NCI-H1092 (cell line): ENCODE measurements at regions not wholly inside any gene's neighbourhood (a gene's known extent, or its start where the extent isn't known, plus 50 kb on each side); places are given as distances from the start of the nearest gene placed in this dataset.

ENCODE experiments used
- DNase-seq: peaks from one replicate; lab custom pipeline; 2025; lab: John Stamatoyannopoulos, UW

DNA sequence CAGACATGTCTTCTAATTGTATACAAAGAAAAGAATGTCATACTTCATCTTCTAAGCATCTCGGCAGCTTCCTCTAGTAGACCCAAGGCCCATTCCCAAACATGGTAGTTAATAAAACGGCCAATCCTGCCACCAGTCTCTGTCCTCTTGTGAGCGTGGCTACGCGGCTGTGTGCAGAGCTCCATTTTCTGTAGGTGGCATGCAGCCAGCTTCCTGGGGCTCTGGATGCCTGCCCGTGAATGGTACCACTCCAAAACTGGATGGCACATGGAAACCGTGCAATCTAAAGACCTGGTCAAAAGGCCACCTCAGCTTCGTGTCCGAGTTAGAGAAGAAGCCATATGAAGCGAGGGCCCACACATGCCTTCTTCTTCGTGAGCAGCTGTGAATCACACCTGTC is 110.7 kb downstream of the SIPA1L2 start:
- peak; percentile 93 for DNase-seq

DNA sequence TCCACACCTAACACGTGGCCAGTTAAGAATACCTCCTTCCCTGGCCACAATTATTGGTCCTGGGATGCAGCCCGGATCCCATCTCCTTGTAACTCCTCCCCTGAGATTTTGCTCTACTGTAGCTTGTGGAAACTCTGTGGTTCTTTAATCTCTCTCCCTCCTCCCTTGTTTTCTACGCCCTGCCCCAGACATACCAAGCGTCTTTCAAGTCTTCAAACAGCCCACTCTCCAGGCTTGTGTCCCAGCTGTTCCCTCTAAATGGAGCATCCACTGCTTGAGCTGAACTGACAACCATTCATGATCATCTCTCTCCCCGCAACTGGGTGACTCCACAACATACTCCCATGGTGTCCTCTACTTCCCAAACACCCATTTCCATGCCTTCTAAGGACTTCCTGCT is 111.6 kb downstream of the SIPA1L2 start:
- DNase-seq = no peak

DNA sequence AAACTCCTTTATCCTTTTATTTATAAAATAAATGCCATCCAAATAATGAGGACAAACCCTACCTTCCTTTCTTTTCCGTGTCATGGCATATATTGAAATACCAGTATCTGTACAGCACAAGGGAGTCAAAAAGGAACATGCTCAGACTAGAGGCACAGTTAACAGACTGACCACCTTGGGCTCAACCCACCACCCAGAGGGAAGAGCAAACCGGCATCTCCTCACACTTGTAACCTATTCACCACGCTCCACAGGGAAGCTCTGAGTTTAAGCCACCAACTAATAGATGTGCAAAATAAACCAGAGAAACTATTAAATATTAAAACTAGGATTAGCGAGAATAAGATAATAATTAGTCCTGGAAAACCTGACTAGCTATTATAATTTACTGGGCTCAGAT is 112.7 kb downstream of the SIPA1L2 start:
- no peak for DNase-seq

DNA sequence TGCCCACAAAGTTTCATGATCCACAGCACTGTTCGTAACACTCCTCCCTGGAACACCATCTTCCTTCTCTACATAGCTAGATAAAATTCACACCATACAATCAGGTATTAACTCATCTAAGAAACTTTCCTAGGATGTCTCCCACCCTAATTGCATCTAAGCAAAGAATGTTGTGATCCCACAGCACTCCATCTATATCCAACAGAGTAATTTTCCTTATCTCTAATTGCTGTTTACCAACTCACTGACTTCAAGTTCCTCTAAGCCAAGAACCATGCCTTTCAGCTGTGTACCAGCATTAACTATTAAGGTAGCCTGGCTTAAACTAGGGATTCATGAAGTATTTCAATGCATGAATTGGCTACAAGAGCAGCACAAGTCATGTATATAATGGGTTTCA is 114.2 kb downstream of the SIPA1L2 start:
- DNase-seq = no peak

DNA sequence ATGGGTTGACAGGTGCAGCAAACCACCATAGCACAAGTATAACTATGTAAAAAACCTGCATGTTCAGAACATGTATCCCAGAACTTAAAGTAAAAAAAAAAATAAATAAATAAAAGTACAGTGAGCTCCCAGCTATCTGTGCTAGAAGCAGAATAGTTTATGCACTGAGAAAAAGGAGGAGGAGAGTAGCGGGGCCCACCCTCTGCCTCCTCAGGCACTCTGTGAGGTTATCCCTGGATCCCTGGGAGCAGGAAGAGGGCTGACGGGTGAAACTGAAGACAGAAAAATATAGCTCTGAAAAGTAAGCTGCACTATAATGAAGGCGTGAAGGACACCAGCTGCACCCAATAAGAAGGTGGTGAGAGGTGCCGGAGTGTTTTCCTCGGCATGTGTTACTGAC is 117.2 kb downstream of the SIPA1L2 start:
- no peak for DNase-seq

DNA sequence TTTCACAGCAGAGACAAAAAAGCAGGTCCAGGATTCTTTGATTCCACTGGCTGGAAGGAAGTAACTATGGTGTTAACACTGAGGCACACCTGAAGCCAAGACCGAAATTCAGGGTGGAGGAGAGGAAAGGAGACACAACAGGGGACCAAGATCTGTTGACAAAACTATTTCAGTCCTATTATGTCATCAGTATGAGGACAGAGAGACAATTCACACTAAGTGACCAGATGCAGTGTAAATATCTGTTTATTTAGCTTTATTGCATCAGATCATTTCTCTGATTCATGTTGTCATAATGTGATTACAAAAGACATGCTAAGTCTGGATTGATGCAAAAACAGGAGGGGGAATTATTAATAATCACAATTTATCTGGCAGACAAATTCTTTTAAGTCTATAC is 118.8 kb downstream of the SIPA1L2 start:
- DNase-seq = no peak

DNA sequence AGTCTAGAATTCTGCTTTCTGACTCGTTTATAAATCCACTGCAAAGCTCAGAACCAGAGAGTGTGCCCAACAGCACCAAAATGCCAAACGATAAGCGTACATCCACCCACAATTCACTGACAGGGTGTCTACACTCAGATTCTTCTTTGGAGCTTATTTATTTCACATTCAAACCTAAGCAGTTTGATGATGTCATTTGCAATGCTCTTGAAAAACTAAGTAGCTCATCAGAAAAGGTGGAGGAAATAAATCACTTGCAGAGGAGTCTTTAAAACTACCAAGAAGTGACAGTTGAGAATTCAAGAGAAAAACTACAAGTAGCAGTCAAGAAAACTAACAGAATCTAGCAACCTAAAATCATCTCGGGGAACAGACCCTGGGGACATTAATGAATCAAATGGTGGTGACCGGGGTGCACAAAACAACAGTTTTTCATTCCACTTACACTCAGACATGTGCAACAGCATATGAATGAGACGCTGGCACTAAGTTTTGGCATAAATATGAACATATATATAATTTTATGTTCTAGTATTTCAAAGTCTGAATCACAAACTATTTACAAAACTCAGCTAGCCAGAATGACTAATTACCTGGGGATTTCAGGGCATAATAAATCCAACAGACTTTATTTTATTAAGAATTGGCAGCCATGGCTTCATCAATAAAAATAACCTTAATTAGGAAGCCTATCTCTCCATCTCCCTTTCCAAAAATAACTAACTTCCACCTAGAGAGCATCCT is 119.4 kb downstream of the SIPA1L2 start:
- no peak for DNase-seq

DNA sequence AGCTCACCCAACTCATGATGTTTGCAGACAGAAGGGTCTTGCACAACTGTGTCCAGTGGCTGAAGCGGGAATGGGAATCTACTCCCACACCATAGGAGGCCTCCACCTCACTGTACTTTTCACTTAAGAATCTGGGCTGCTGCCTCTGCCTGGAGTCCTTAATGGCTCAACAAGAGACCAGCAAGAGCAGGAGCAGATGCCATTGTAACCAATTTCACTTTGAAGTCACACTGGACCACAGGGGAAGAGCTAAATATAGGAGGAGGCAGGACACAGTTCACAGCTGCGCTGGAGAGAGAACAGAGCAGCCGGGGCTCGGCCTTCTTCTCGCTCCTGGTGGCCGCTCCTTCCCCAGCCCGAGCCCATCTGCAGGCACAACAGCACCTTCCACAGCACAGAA is 120.4 kb downstream of the SIPA1L2 start:
- DNase-seq = no peak

DNA sequence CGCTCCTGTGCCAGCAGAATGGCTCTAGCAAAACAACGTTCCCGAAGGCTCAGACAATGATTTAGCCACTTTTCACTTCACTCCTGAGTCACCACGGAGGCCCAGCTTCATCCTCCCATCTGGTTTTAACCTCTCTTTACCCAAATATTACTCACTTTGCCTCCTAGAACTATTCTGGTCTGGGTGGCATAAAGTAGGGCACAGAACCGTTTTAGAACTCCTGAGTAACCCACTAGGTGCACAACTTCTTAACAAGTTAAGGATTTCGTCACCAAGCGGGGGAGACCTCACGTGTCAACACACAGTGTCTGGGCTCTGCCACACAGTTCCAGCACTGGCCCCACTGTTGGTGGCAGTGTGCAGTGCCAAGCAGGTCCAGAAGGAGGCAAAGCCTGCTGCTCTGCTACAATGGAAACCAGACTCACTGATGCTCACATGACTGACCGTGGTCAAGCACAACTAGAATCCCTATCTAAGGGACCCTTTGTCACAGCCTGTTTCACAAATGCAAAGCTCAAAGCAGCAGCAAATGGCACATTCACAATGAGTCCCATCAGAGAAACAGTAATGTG is 121.7 kb downstream of the SIPA1L2 start:
- DNase-seq = no peak

DNA sequence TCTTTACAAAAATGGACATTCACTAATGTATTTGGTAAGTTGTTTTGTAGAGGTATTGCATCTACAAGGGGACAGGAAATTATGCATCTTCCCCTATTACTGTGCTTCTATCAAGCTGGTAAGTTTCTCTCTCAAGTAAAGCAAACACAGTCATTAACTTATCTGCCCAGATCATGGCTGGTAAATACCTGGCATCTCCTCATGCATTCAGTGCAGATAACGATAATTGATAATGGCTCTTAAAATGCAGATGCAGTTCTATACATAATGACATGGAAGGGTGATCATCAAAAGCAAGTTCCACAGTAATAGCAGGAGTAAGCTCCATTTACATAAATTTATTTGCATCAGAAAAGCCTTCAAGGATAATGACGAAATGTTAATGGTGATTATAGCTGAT is 122.4 kb downstream of the SIPA1L2 start:
- no peak for DNase-seq

DNA sequence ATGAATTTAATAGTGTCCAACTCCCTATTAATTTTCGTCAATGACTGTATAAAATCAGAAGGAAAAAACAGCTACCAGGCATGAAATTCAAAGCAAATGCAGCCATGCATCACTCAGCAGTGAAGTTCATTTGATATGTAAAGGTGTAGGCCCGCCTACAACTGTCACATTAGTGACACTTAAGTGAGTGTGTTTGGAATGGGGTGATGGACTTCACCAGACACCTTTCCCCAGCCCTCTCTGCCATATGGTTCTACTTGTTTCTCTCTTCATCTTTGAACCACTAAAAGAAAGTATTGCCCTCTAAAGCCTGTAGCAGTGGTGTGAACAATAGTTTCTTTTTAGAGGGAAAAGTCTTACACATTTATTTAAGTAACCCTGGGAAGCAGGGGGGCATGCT is 124.0 kb downstream of the SIPA1L2 start:
- DNase-seq = no peak

DNA sequence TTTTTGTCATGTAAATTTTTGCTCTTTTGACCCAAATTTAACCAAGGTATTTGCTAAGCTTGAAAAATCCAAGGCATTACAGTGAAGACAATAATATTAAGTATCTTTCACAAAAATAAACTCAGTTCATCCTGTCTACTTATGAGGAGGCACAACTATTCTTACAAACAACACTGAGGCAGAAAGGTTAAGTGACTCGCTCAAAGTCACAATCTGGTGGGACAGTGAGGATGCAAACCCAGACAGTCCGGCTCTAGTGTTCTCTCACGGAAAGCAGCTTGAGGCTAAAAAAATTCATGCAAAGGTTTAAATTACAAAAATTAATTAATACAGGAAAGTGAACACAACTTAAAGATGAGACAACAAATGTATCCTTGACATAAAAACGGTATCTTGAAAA is 125.3 kb downstream of the SIPA1L2 start:
- no peak for DNase-seq

DNA sequence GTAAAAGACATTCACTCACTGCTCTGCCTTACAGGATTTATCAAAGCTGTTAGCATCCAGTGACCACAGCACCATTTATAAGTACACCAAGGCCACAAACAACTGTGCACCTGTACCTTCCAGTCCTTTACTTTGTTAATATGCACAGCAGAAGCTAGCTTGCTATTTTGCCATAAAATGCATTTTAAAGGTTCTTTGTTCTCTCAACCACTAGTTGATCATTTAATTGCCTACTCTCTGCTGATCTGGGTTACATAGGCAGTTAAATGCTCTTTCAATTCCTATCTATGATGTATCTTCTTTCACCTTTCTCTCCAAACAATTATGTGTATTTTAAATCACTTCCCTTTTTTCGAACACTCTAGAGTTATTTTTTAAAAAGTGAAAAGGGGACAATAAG is 126.4 kb downstream of the SIPA1L2 start:
- DNase-seq = no peak

DNA sequence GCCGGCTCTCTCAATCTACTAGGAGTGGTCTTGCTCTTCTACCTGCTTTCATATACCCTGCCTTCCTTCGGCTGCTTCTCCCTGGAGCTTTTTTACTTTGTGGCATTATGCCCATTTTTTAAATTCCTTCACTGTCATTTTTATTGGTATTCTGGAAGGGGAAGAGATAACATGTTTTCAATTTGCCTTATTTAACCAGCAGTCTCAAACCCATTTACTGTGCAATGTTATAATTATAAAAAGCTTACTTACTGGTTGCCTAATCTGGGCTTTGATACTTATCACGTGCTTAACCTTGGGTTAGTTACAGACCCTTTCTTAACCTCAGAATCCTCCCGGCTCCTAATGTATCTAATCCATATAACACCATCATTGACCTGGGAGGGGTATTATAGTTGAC is 128.1 kb downstream of the SIPA1L2 start:
- no peak for DNase-seq

DNA sequence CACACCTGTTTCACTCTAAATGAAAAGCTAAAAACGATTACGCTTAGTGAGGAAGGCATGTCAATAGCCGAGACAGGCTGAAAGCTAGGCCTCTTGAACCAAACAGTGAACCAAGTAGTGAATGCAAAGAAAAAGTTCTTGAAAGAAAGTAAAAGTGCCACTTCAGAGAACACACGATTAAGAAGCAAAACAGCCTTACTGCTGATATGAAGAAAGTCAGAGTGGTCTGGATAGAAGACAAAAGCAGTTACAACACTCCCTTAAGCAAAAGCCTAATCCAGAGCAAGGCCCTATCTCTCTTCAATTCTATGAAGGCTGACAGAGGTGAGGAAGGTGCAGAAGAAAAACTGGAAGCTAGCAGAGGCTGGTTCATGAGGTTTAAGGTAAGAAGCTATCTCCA is 130.7 kb downstream of the SIPA1L2 start:
- no peak for DNase-seq

DNA sequence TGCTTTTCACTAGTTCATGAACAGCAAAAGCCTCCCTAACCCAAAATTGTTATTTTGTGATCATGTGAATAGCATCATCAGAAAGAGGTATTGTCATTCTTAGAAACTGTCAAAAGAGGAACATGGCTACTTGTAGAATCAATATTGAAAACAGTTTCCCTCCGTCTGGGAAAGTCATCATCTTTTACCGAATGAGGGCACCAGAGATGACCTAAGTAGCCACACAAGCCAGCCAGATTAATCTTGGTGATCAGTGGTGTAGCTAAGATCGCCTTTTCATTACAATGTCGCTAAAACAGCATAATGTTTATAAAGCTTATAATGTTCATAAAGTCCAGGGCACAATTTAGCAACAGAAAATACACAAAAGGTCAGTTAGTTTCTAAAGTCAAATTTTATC is 136.1 kb downstream of the SIPA1L2 start:
- no peak for DNase-seq

DNA sequence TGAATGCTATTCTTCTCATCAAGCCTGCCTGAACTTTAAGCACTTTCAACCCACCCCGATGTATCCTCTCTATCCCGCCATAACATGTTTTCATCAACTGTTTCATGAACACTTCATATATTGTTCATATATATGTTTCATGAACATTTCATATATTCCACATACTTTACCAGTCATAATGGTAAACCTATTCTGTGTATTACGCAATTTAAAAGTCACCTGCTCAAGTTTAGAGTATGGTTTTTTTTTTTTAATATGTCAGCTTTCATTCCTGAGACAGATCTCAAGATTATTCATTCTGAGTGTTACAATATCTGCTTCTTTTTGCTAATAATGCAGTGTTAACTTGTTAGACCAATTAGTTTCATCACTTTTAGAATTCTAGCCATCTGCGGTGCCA is 140.7 kb downstream of the SIPA1L2 start:
- DNase-seq = no peak

DNA sequence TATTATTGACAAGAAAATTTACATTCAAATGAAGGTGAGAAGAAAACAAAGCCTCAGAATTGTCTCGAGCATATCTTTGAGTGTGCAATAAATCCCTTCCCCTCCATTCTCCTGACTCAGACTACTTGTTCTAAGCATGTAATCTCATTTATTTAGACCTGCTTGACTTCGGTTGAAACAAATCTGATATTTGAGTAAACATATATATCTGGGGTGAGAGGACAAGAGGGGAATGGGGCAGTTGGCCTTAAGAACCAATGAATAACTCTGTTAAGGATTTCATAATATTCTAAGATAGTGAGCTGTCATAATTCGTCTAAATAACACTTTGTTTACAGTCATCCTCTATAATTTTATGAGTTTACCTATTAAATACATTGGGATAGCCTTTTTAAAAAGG is 142.7 kb downstream of the SIPA1L2 start:
- no peak for DNase-seq

DNA sequence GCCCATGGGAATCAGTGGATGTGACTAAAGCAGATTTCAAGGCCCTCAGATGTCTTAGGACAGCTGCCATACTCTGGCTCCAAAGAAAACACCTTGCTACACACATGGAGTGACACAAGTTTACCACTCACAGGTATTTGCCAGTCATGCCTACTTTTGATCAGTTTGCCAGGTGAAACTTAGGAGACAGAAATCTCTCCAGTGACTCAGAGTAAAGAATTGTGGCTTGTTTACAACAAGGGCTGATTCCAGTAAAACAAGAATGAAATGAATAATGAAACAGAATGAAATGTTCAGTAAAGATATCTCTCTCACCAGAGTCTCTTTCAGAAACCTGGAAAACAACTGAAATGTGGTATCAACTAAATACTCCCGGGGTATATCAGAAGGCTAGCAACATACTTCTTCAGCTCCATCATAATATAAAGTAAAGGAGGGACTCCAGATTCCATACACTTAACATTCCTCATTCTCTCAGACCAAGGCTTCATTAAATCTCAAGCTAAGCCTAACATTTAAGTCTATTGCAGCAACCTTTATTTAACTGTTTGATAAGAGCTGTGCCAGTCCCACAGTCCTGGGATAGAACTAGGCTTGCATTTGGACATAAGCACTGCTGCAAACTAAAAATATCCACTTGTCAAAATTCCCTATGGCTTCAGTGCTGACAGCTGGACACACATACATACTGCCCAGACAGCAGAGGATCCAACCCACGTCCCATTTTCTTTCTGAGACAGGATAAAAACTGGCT is 143.3 kb downstream of the SIPA1L2 start:
- DNase-seq = no peak

DNA sequence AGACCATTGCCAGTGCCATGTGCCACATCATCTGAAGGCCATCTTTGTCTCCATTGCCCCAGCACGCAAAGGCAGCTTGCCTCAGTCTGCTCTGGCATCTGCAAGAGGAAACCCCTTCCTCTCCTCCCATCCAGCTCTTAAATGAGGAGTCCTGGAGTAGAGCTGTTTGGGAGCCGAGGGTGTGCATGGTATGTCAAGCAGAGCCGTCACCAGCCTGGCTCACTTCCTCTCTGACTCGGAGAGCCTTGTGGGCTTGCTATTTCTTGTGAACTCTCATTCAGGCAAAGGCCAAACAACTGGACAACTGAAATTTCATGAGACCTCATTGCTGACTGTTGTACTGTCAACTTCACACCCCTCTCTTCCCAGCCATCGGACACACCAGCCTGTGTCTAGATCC is 143.9 kb downstream of the SIPA1L2 start:
- DNase-seq = no peak

DNA sequence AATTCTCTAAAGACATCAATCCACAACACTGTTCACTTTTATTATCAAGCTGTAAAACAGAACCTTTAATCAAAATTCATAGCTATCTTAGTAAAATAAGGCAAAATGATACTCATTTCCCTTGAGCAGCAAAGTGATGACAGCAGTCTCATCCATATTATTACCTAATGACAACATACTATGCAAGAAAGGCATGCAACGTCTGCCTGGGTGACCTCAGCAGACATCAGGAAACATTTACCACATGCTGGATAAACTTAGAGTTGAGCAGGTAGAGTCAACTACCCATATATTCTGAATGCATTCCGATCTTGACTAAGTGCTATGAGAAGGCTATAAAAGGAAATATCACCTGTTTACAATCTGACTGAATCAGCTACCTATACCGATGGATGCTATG is 145.1 kb downstream of the SIPA1L2 start:
- DNase-seq = no peak

DNA sequence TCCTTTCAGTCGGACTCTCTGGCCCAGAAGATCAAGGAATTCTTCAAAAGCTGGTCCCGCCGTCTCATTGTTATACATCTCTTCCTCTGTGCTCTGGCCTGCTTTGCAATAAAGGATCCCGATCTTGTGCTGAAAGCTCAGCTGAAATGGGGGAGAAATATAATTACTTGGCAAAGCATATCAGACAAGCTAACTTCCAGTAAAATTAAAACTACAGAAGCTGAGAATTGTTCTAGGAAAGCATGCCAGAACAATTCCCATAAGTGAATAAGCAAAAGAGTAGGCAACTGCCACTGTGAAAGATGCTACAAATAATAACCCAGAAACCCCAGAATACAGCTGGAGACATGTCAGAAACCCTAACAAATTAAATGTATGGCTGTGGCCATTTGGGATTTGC is 146.1 kb downstream of the SIPA1L2 start:
- no peak for DNase-seq

DNA sequence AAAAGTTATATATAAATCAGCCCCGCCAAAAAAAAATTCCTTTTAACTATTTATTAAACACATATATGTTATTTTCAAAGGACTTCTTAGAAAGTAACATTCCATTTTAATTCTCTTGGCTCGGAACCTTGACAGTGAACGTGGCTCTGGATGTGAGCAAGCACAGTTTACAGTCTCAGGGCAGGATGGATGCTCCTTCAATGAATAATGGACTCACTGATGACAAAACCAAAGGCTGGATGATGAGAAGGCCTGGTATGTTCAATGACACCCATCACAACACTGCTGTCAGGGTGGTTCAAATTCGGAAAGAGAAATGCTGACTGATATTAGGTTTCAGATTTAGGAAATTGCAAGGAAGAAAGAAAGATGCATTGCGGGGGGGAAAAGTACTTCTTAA is 148.8 kb downstream of the SIPA1L2 start:
- DNase-seq = no peak

DNA sequence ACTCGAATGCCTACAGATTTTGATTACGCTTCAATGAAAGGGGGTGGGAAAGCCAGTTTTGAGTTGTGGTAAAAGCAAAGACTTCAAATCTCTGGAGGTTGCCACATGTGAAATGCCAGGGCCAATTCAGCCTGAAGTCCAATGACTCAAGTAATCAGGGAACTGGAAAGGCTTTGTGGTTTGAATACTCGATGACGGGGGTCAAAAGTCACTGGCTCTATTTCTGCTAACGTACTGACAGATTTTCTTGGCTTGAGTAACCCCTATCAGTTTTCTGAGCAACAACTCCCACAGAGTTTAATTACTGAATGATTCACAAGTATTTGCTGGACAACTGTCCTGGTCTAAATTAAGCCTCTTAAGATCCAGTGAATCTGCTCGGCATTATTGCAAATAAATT is 152.2 kb downstream of the SIPA1L2 start:
- no peak for DNase-seq
